ENCODE measurements at regions not wholly inside any gene's neighbourhood (a gene's known extent, or its start where the extent isn't known, plus 50 kb on each side); places are given as distances from the start of the nearest gene placed in this dataset.
A peak's percentile ranks its signal among the peaks of the same experiment; 100 is the strongest.

GRCh38 chr6:149225370-149225769 is 92.1 kb upstream of the TAB2 start:
- Mint-ChIP-seq H3K27ac (peak overlapping the region; percentile 35 to 93 (median 74)), H3K9me3 (no peaks in the 10 kb centered on the region), H3K4me3 (no peak overlapping the region), H3K36me3 (ENCODE audit: low read depth) (no peaks in the 10 kb centered on the region), H3K27me3 (ENCODE audit: low read depth) (peaks cover 4% of the 10 kb centered on the region), H3K4me1 (peaks cover 63% of the 10 kb centered on the region)
- no peak for TF ChIP-seq CTCF (IDR thresholded peaks at IDR 0.05; ENCODE audit: unreplicated experiment in 3 of 3)

GRCh38 chr6:149225946-149226345 is 91.6 kb upstream of the TAB2 start:
- no peak for TF ChIP-seq CTCF (IDR thresholded peaks at IDR 0.05; ENCODE audit: unreplicated experiment in 3 of 3)
- Mint-ChIP-seq H3K4me1 (peaks cover 63% of the 10 kb centered on the region), H3K9me3 (no peaks in the 10 kb centered on the region), H3K4me3 (no peak overlapping the region), H3K27me3 (ENCODE audit: low read depth) (peaks cover 4% of the 10 kb centered on the region), H3K27ac (peak overlapping the region; percentile 35 to 93 (median 74)), H3K36me3 (ENCODE audit: low read depth) (no peaks in the 10 kb centered on the region)

DNA sequence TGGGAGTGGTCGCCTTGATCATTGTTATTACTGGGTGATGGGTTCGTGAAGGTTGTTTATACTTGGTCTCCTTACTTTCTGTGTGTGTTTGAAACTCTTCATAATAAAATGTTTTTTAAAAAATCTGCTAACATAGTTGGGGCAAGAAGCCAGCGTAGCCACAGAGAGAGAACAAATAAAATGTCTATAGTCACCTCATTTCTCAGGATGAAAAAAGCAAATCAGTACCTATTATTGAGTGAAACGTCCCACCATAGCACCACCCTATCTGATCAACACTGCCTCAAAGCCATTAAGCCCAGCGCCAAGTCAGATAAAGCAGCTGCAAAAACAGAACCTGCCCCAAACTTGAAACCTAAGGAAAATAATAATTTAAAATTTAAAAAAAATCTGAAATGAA is 89.7 kb upstream of the TAB2 start:
- peaks cover 4% of the 10 kb centered on the region for H3K27me3 Mint-ChIP-seq (ENCODE audit: low read depth)
- peaks cover 70% of the 10 kb centered on the region for H3K4me1 Mint-ChIP-seq
- H3K36me3 Mint-ChIP-seq (ENCODE audit: low read depth), result no peaks in the 10 kb centered on the region
- no peak overlapping the region for H3K4me3 Mint-ChIP-seq
- peak overlapping the region in 2 of 3 experiments; percentile 63 to 93 for H3K27ac Mint-ChIP-seq
- no peaks in the 10 kb centered on the region for H3K9me3 Mint-ChIP-seq
- TF ChIP-seq CTCF (IDR thresholded peaks at IDR 0.05; ENCODE audit: unreplicated experiment in 3 of 3), result no peak

DNA sequence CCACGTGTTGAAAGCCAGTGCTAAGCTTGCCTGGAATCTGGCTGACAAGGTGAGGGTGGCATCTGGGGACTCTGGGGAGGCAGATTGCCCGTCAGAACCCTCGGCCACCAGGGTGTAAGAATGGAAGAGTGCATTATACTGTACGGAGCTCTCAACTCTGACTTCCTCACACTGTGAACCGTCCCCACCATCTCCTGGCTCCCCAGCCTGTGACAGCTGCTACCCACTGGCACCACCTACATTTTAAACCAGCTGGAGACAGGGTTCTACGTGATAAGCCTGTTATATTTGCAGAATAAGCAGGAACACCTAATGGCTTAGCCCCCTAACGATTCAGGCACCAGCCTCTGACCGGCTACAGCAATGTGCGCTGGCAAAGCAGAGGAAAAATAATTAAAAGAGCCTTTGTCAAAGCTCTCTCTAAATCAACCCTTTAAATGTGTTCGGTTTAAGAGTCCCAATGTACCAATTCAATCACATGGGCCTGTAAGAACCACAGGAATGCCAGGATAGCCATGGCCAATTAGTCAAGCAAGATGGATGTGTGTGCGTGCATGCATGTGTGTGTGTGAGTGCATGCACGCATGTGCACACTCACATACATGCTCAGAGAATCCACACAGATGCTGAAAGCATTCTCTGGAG is 89.1 kb upstream of the TAB2 start:
- no peak for TF ChIP-seq CTCF (IDR thresholded peaks at IDR 0.05; ENCODE audit: unreplicated experiment in 3 of 3)
- no peak overlapping the region for H3K4me3 Mint-ChIP-seq
- H3K9me3 Mint-ChIP-seq, result no peaks in the 10 kb centered on the region
- H3K36me3 Mint-ChIP-seq (ENCODE audit: low read depth), result no peaks in the 10 kb centered on the region
- H3K27ac Mint-ChIP-seq, result peak overlapping the region in 2 of 3 experiments; percentile 40 to 93
- H3K4me1 Mint-ChIP-seq, result peaks cover 67% of the 10 kb centered on the region
- H3K27me3 Mint-ChIP-seq (ENCODE audit: low read depth), result peaks cover 4% of the 10 kb centered on the region

GRCh38 chr6:149229096-149229495 is 88.4 kb upstream of the TAB2 start:
- H3K4me3 Mint-ChIP-seq, result no peak overlapping the region
- TF ChIP-seq CTCF (IDR thresholded peaks at IDR 0.05; ENCODE audit: unreplicated experiment in 3 of 3), result no peak
- no peaks in the 10 kb centered on the region for H3K9me3 Mint-ChIP-seq
- peaks cover 67% of the 10 kb centered on the region for H3K4me1 Mint-ChIP-seq
- H3K27ac Mint-ChIP-seq, result peak overlapping the region in 2 of 3 experiments; percentile 11 to 40
- H3K36me3 Mint-ChIP-seq (ENCODE audit: low read depth), result no peaks in the 10 kb centered on the region
- H3K27me3 Mint-ChIP-seq (ENCODE audit: low read depth), result peaks cover 4% of the 10 kb centered on the region
